HEK293 (cell line): ENCODE measurements at regions not wholly inside any gene's neighbourhood (a gene's known extent, or its start where the extent isn't known, plus 50 kb on each side); places are given as distances from the start of the nearest gene placed in this dataset.

ENCODE experiments used
- CTCF ChIA-PET: fragments of 350-600 bp; formaldehyde crosslinking; extraction: SDS; loops from one replicate; lab custom pipeline; 2021; ENCODE audit warnings: antibody characterized with exemption; lab: Yijun Ruan, JAX
- POLR2A ChIA-PET: fragments of 300-600 bp; formaldehyde crosslinking; extraction: SDS; loops from one replicate; lab custom pipeline; 2020; ENCODE audit warnings: antibody characterized with exemption, inconsistent platforms; lab: Yijun Ruan, JAX
- H3K27ac ChIP-seq: fragments of 200-500 bp; sonication (Bioruptor generic); 2 replicates; pipeline ENCODE4 v1.5.1; 2014; ENCODE audit warnings: low read depth, low read length, control low read depth, inconsistent platforms; ENCODE audit errors: extremely low read depth
- H3K36me3 ChIP-seq, 2 experiments: fragments of 200-500 bp in 1 of 2; sonication (Bioruptor generic) in 1 of 2; 1 replicate in 1 of 2; 2 replicates in 1 of 2; pipeline ENCODE4 v1.5.1; 2014 to 2017; ENCODE audit warnings: inconsistent platforms in 2 of 2, low read length in 2 of 2; ENCODE audit not compliant: control insufficient read depth in 2 of 2, insufficient read depth in 1 of 2
- H3K4me1 ChIP-seq: fragments of 200-500 bp; sonication (Bioruptor generic); 2 replicates; pipeline ENCODE4 v1.5.1; 2014; ENCODE audit warnings: mild to moderate bottlenecking, low read length, inconsistent platforms; ENCODE audit not compliant: control insufficient read depth, insufficient read depth
- H3K4me3 ChIP-seq: 2 replicates; pipeline ENCODE4 v1.5.1; 2011; ENCODE audit warnings: low read depth, mild to moderate bottlenecking, control low read depth, low read length, moderate library complexity
- H3K9me3 ChIP-seq: fragments of 200-500 bp; sonication (Bioruptor generic); 2 replicates; pipeline ENCODE4 v1.5.1; 2014; ENCODE audit warnings: low read depth, low read length, inconsistent platforms; ENCODE audit not compliant: control insufficient read depth, insufficient read depth
- ELK4 ChIP-seq: IDR thresholded peaks from 2 replicates; pipeline ENCODE4 v1.6.1; 2011; ENCODE audit warnings: mild to moderate bottlenecking, low read depth, low read length, borderline replicate concordance
- MZF1 ChIP-seq: fragments of 450-650 bp; formaldehyde crosslinking; IDR thresholded peaks from 2 replicates; pipeline ENCODE4 v1.5.1; 2017; ENCODE audit warnings: missing biosample characterization, missing genetic modification characterization, borderline replicate concordance
- OSR2 ChIP-seq: fragments of 450-650 bp; formaldehyde crosslinking; IDR thresholded peaks from 2 replicates; pipeline ENCODE4 v1.5.1; 2016; ENCODE audit warnings: missing biosample characterization, missing genetic modification characterization
- SP2 ChIP-seq: fragments of 450-650 bp; formaldehyde crosslinking; IDR thresholded peaks from 2 replicates; pipeline ENCODE4 v1.5.1; 2016; ENCODE audit warnings: missing biosample characterization, missing genetic modification characterization
- YY2 ChIP-seq: fragments of 450-650 bp; formaldehyde crosslinking; IDR thresholded peaks from 2 replicates; pipeline ENCODE4 v1.5.1; 2016; ENCODE audit warnings: missing biosample characterization, missing genetic modification characterization
- ZBTB21 ChIP-seq: fragments of 450-650 bp; formaldehyde crosslinking; IDR thresholded peaks from 2 replicates; pipeline ENCODE4 v1.5.1; 2017; ENCODE audit warnings: missing biosample characterization, missing genetic modification characterization
- ZFP3 ChIP-seq: fragments of 450-650 bp; formaldehyde crosslinking; IDR thresholded peaks from 2 replicates; pipeline ENCODE4 v1.5.1; 2016; ENCODE audit warnings: low read depth, missing biosample characterization, missing genetic modification characterization
- ZNF112 ChIP-seq: fragments of 450-650 bp; formaldehyde crosslinking; IDR thresholded peaks from 2 replicates; pipeline ENCODE4 v1.5.0; 2017; ENCODE audit warnings: missing biosample characterization, missing genetic modification characterization
- ZNF114 ChIP-seq: fragments of 450-650 bp; formaldehyde crosslinking; IDR thresholded peaks from 2 replicates; pipeline ENCODE4 v1.5.0; 2017; ENCODE audit warnings: missing biosample characterization, missing genetic modification characterization
- ZNF155 ChIP-seq: fragments of 450-650 bp; formaldehyde crosslinking; IDR thresholded peaks from 2 replicates; pipeline ENCODE4 v1.5.1; 2016; ENCODE audit warnings: missing biosample characterization, missing genetic modification characterization
- ZNF16 ChIP-seq: fragments of 450-650 bp; formaldehyde crosslinking; IDR thresholded peaks from 2 replicates; pipeline ENCODE4 v1.5.1; 2016; ENCODE audit warnings: low read depth, missing biosample characterization, missing genetic modification characterization
- ZNF175 ChIP-seq: fragments of 450-650 bp; formaldehyde crosslinking; IDR thresholded peaks from 2 replicates; pipeline ENCODE4 v1.5.1; 2016; ENCODE audit warnings: missing biosample characterization, missing genetic modification characterization
- ZNF280D ChIP-seq: fragments of 450-650 bp; formaldehyde crosslinking; IDR thresholded peaks from 2 replicates; pipeline ENCODE4 v1.5.1; 2016; ENCODE audit warnings: missing biosample characterization, missing genetic modification characterization
- ZNF398 ChIP-seq: fragments of 450-650 bp; formaldehyde crosslinking; IDR thresholded peaks from 2 replicates; pipeline ENCODE4 v1.5.1; 2017; ENCODE audit warnings: missing biosample characterization, missing genetic modification characterization
- ZNF510 ChIP-seq: fragments of 450-650 bp; formaldehyde crosslinking; IDR thresholded peaks from 2 replicates; pipeline ENCODE4 v1.5.1; 2018; ENCODE audit warnings: mild to moderate bottlenecking, missing genetic modification characterization, missing biosample characterization; ENCODE audit not compliant: insufficient replicate concordance
- ZNF585B ChIP-seq: fragments of 450-650 bp; formaldehyde crosslinking; IDR thresholded peaks from 2 replicates; pipeline ENCODE4 v1.5.1; 2016; ENCODE audit warnings: missing biosample characterization, missing genetic modification characterization
- ZNF610 ChIP-seq: fragments of 450-650 bp; formaldehyde crosslinking; IDR thresholded peaks from 2 replicates; pipeline ENCODE4 v1.5.1; 2016; ENCODE audit warnings: missing biosample characterization, missing genetic modification characterization, borderline replicate concordance
- ZNF677 ChIP-seq: fragments of 450-650 bp; IDR thresholded peaks from 2 replicates; pipeline ENCODE4 v1.5.0; 2018; ENCODE audit warnings: missing biosample characterization, mild to moderate bottlenecking, missing genetic modification characterization, moderate library complexity
- ZNF701 ChIP-seq: fragments of 450-650 bp; formaldehyde crosslinking; IDR thresholded peaks from 2 replicates; pipeline ENCODE4 v1.5.1; 2016; ENCODE audit warnings: missing biosample characterization, missing genetic modification characterization
- ZNF792 ChIP-seq: fragments of 450-650 bp; formaldehyde crosslinking; IDR thresholded peaks from 2 replicates; pipeline ENCODE4 v1.5.1; 2016; ENCODE audit warnings: missing biosample characterization, missing genetic modification characterization
- ZNF830 ChIP-seq: fragments of 450-650 bp; IDR thresholded peaks from 2 replicates; pipeline ENCODE4 v1.5.0; 2018; ENCODE audit warnings: missing biosample characterization, missing genetic modification characterization, low read depth, mild to moderate bottlenecking, moderate library complexity
- ZSCAN23 ChIP-seq: fragments of 450-650 bp; formaldehyde crosslinking; IDR thresholded peaks from 2 replicates; pipeline ENCODE4 v1.5.1; 2016; ENCODE audit warnings: missing biosample characterization, missing genetic modification characterization
- TF ChIP-seq, protein P1 (sequence below): fragments of 450-650 bp; formaldehyde crosslinking; IDR thresholded peaks from 2 replicates; pipeline ENCODE4 v1.5.1; 2016; ENCODE audit warnings: missing biosample characterization, missing genetic modification characterization, borderline replicate concordance
- TF ChIP-seq, protein P2 (sequence below): fragments of 450-650 bp; formaldehyde crosslinking; IDR thresholded peaks from 2 replicates; pipeline ENCODE4 v1.5.1; 2017; ENCODE audit warnings: missing biosample characterization, missing genetic modification characterization

GRCh38 chr3:188972310-188972709 is 199.5 kb upstream of the TPRG1 start (continued):
- TF ChIP-seq ZNF112 = no peak
- TF ChIP-seq, protein P1, sequence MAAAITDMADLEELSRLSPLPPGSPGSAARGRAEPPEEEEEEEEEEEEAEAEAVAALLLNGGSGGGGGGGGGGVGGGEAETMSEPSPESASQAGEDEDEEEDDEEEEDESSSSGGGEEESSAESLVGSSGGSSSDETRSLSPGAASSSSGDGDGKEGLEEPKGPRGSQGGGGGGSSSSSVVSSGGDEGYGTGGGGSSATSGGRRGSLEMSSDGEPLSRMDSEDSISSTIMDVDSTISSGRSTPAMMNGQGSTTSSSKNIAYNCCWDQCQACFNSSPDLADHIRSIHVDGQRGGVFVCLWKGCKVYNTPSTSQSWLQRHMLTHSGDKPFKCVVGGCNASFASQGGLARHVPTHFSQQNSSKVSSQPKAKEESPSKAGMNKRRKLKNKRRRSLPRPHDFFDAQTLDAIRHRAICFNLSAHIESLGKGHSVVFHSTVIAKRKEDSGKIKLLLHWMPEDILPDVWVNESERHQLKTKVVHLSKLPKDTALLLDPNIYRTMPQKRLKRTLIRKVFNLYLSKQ (tag by site-specific recombination) = no peak

GRCh38 chr3:188974856-188975599 is 196.7 kb upstream of the TPRG1 start:
- CTCF ChIA-PET = no interaction called here
- no peak overlapping the region for H3K4me3 ChIP-seq
- POLR2A ChIA-PET = no interaction called here
- peaks cover 6% of the 10 kb centered on the region; the same call in 1 of the 2 replicates for H3K4me1 ChIP-seq
- TF ChIP-seq ZNF114 (tag by site-specific recombination) = no peak
- TF ChIP-seq ZNF610 = no peak
- no peak for TF ChIP-seq ZNF398 (tag by site-specific recombination)
- no peak for TF ChIP-seq ZFP3 (tag by site-specific recombination)
- no peak for TF ChIP-seq ZSCAN23
- no peaks in the 10 kb centered on the region for H3K9me3 ChIP-seq
- no peak overlapping the region for H3K27ac ChIP-seq
- H3K36me3 ChIP-seq = no peaks in the 10 kb centered on the region

GRCh38 chr3:188975600-188976314 is 196.0 kb upstream of the TPRG1 start:
- no peak overlapping the region for H3K27ac ChIP-seq
- H3K4me3 ChIP-seq = no peak overlapping the region
- H3K4me1 ChIP-seq = peaks cover 6% of the 10 kb centered on the region; the same call in 1 of the 2 replicates
- ChIA-PET POLR2A (no interaction called here), CTCF (no interaction called here)
- no peaks in the 10 kb centered on the region for H3K36me3 ChIP-seq
- no peaks in the 10 kb centered on the region for H3K9me3 ChIP-seq
- TF ChIP-seq ZNF16 (tag by site-specific recombination) (no peak), OSR2 (tag by site-specific recombination) (no peak), ZNF701 (tag by site-specific recombination) (no peak), YY2 (tag by site-specific recombination) (no peak), ZNF792 (tag by site-specific recombination) (no peak), ZNF175 (tag by site-specific recombination) (no peak), ZNF155 (tag by site-specific recombination) (no peak), ZNF280D (tag by site-specific recombination) (no peak), ZNF510 (tag by site-specific recombination) (no peak), ZNF677 (no peak), ELK4 (no peak), MZF1 (tag by site-specific recombination) (no peak), ZNF830 (tag by site-specific recombination) (no peak), ZNF585B (tag by site-specific recombination) (no peak), ZBTB21 (no peak), SP2 (tag by site-specific recombination) (no peak)
- TF ChIP-seq, protein P2, sequence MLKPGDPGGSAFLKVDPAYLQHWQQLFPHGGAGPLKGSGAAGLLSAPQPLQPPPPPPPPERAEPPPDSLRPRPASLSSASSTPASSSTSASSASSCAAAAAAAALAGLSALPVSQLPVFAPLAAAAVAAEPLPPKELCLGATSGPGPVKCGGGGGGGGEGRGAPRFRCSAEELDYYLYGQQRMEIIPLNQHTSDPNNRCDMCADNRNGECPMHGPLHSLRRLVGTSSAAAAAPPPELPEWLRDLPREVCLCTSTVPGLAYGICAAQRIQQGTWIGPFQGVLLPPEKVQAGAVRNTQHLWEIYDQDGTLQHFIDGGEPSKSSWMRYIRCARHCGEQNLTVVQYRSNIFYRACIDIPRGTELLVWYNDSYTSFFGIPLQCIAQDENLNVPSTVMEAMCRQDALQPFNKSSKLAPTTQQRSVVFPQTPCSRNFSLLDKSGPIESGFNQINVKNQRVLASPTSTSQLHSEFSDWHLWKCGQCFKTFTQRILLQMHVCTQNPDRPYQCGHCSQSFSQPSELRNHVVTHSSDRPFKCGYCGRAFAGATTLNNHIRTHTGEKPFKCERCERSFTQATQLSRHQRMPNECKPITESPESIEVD (tag by site-specific recombination) = no peak
